ENCODE measurements at regions not wholly inside any gene's neighbourhood (a gene's known extent, or its start where the extent isn't known, plus 50 kb on each side); places are given as distances from the start of the nearest gene placed in this dataset.

GRCh38 chr20:17003170-17003870 is 223.5 kb upstream of the PCSK2 start:
- Histone ChIP-seq H3K23me2 (ENCODE audit: insufficient read length, low read depth, low read length, poor library complexity, severe bottlenecking) (no peaks in the 10 kb centered on the region), H2AK5ac (ENCODE audit: insufficient read length, low read length) (no peak overlapping the region), H4K5ac (ENCODE audit: insufficient read length, low read depth, low read length) (no peak overlapping the region), H2BK20ac (ENCODE audit: low read depth, low read length, poor library complexity, severe bottlenecking) (no peak overlapping the region), H3K27ac (ENCODE audit: insufficient read length, low read depth, low read length) (no peak overlapping the region), H2BK15ac (ENCODE audit: low read depth, low read length) (no peak overlapping the region), H2BK5ac (ENCODE audit: insufficient read length, low read length) (no peak overlapping the region), H3K79me1 (ENCODE audit: insufficient read depth, low read depth, low read length, poor library complexity, severe bottlenecking) (no peaks in the 10 kb centered on the region), H3K9me3 (ENCODE audit: control insufficient read depth, low read depth, low read length) (no peaks in the 10 kb centered on the region), H2AFZ (ENCODE audit: low read length) (no peak overlapping the region), H3K23ac (ENCODE audit: insufficient read length, low read depth, low read length) (no peak overlapping the region), H3T11ph (ENCODE audit: low read length) (peak overlapping the region; percentile 6), H3K4ac (ENCODE audit: low read depth, low read length) (no peak overlapping the region), H4K20me1 (ENCODE audit: control insufficient read depth, insufficient read depth, insufficient read length) (no peaks in the 10 kb centered on the region), H4K91ac (ENCODE audit: insufficient read length, low read depth, low read length) (no peak overlapping the region), H3K18ac (ENCODE audit: insufficient read length, low read depth, low read length) (no peak overlapping the region), H3K56ac (ENCODE audit: insufficient read length, low read depth, low read length) (no peak overlapping the region), H3K9ac (ENCODE audit: extremely low read depth, insufficient read length, low read length) (no peak overlapping the region), H3K14ac (ENCODE audit: insufficient read depth, low read length) (no peak overlapping the region), H2BK12ac (ENCODE audit: insufficient read length, low read depth, low read length) (no peak overlapping the region), H3K4me1 (ENCODE audit: insufficient read depth, low read length) (no peaks in the 10 kb centered on the region), H2BK120ac (ENCODE audit: low read depth, low read length, poor library complexity, severe bottlenecking) (no peak overlapping the region), H4K8ac (replicated peaks; ENCODE audit: insufficient read length, low read depth, low read length) (no peak overlapping the region), H3K79me2 (ENCODE audit: insufficient read depth, low read length) (no peaks in the 10 kb centered on the region), H3K4me2 (ENCODE audit: insufficient read depth, insufficient read length, low read length) (no peak overlapping the region), H3K27me3 (ENCODE audit: insufficient read depth, low read length) (no peaks in the 10 kb centered on the region)
- no peaks in the 10 kb centered on the region for H3K27me3 Mint-ChIP-seq (ENCODE audit: low read depth)
- no peaks in the 10 kb centered on the region for H3K9me3 Mint-ChIP-seq
- no peak for TF ChIP-seq CTCF (conservative IDR thresholded peaks at IDR 0.05)
- H3K4me1 Mint-ChIP-seq, result peaks cover 3 to 6% of the 10 kb centered on the region in 2 experiments; a peak in 1 of 4 replicates
- H3K36me3 Mint-ChIP-seq (ENCODE audit: insufficient read depth in 1 of 3, low read depth in 3 of 3), result no peaks in the 10 kb centered on the region
- no peak overlapping the region for H3K27ac Mint-ChIP-seq
- H3K4me3 Mint-ChIP-seq, result no peak overlapping the region
- DNase-seq, result no peak
- WGBS (ENCODE audit: extremely low coverage, insufficient read length, low lambda C conversion rate), result no CpG with 5 or more reads among the region's 7 CpGs

Data from H9 (cell line).